ENCODE measurements at regions not wholly inside any gene's neighbourhood (a gene's known extent, or its start where the extent isn't known, plus 50 kb on each side); places are given as distances from the start of the nearest gene placed in this dataset.

DNA sequence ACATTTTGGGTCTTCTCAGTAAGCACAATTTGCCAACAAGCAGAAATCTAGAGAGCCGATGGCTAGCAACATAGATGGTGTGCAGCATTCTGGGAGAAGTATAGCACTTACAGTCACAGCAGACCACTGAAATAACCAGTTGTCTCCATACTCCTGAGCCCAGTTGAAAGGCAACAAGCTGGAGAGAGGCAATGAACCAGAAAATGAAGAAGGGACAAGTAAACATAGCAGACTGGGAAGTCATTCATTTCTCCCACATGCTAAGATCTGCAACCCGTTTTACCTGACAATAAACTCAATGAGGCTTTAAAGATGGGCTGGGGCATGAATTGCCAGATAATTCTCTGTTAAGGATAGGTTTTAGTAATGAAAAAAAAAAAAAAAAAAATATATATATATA, 575.6 kb upstream of the GRAMD2B start:
- intact Hi-C loops (cut with DNase I): no loop called here
- DNase-seq: no peak

DNA sequence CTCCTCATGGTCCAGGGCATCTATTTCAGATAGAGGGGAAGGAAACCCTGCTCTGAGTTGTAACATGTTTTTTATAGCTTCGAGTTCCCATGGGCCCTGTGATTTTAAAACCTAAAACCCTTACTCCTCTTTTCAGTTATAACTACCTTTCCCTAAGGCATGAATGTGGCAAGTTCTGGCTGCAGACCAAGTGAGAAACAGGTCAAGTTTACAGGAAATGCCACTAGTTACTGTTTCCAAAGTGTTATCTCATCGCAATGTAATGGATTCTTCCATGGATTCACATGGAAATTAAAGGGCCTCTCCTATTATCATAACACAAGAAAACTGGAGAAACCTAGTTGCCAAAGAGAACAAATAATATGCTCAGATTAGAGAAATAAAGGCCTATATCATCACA, 574.5 kb upstream of the GRAMD2B start:
- no peak for DNase-seq
- intact Hi-C loops (cut with DNase I): no loop called here

DNA sequence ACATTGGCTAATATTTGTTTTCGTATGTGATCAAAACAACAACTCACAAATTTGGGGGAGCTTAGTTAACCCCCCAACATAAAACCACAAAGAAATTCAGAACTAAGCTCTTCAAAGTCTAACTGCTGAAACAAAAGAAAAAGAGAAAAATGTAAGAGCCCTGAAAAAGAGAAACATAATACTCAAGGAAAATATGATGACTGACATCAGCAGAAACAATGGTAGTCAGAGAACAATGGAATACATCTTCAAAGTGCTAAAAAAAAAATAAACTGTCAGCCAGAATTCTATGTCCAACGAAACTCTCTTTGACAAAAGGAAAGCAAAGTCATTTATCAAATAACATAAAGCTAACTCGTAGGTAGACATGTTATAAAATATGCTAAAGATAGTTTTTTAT, 566.3 kb upstream of the GRAMD2B start:
- intact Hi-C loops (cut with DNase I): no loop called here
- DNase-seq: no peak

DNA sequence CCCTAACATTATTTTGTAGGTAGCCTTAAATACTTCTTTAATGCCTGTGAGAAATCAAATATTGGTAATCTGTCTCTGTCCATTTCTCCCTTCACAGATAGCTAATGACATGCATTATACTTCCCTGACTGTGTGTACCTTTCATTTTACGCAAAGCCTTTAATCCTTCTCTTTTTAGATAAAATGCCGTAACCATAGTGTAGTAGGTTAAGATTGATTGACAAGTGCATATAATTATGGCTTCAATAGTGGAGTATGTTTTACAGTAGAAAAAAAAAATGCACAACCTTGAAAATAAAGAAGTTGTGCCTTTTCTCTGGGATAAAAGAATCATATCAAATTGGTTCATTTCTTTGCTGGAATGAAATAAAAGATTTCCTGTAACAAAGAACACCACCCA, 559.6 kb upstream of the GRAMD2B start:
- intact Hi-C loops (cut with DNase I): no loop called here
- no peak for DNase-seq

DNA sequence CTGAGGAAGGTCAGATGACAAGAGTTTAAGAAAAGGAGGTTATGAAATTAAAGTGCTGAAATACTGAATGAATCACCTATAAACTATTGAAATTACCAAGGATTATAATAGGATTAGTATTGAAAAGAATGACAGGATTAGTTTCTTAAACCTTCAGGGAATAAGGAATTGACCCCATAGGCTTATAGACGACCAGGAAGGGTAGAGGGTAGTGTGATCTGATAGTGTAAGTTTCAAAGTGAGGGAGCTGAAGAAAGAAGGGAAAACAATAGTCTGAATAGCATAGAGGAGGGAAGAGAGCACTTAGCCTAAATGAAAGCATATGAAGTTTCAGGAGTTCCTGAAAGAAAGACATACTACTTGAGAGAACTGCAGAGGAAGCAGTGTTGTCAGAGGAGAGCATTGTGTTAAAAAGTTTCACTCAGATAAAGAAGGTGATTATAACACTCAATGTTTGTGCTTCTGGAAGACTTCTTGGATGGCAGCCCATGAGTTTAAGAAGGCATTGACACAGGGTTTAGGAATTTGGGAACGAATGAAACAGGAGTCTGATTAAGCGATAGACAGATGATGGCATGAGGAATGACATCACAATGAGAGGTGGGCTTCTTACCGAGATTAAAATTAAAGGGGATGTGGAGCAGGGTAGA, 557.9 kb upstream of the GRAMD2B start:
- intact Hi-C loops (cut with DNase I): no loop called here
- no peak for DNase-seq

DNA sequence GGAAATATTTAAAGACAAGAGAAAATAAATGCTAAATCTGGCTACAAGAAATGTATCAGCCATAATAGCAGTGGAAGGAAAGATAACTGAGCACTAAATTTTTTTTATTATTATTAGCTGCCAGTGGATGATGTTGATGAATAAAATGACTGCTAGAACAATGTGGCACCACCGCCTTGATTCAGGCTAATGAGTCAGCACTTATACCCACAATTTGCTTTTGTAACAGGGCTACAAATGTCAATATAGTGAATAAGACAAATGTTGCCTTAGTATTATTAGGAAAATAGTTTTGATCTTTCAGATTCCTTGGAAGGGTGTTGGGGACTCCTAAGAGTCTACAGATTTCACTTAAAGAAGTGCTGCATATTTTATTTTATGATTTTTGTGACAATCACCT, 555.2 kb upstream of the GRAMD2B start:
- intact Hi-C loops (cut with DNase I): no loop called here
- DNase-seq: no peak

DNA sequence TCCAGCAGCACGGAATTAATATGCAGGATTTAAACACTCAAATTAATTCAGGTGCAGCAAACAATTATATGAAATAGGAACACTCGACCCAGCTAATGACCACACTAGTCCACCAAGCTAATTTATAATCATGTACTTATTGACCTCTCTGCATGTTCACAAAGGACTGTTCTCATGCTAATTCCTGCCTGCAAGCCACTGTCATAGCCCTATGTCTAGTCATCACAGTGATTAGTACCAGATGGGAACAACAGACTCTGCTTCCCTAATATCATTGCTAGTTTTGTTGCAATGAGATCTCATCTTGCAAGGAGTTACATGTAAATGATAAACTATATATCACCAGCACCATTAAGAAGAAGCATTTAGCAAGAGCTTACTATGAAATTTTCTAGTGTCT, 553.0 kb upstream of the GRAMD2B start:
- no peak for DNase-seq
- intact Hi-C loops (cut with DNase I): no loop called here

DNA sequence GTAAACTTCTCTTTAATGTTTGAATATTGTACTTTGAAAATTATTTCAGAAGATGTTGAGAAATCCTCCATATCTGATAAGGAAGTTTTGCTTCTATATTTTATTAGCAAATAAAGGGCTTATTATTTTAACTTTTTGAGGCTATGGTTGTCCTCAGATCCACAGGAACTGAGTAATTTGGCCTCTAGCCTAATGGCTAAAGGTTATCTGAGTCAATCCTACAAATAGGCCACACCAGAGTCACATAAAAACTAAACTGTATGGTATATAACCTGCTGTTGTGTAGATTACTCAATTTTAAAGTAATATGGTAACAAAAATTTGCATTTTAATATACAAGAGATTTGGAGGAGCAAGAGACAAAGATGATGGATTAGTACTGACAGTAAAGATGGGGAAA, 549.2 kb upstream of the GRAMD2B start:
- no peak for DNase-seq
- intact Hi-C loops (cut with DNase I): no loop called here

DNA sequence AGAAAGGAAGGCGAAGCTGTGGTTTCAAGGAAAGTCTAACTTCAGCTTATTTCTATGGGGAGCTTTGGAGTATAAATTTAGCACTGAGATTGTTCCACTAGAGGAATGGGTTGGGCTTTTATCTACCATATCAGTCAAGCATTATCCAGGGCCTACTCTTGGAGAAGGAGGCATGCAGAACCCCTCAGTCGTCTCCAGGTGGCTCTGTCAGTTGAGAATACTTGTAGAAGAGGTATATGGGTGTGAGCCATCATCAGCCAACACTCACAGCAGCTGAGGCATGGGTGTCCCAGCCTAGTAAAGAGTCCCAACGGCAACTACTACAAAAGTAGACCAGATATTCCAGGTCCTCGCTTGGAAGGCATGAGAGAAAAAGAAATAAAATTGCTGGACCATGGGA, 548.5 kb upstream of the GRAMD2B start:
- no peak for DNase-seq
- intact Hi-C loops (cut with DNase I): no loop called here

DNA sequence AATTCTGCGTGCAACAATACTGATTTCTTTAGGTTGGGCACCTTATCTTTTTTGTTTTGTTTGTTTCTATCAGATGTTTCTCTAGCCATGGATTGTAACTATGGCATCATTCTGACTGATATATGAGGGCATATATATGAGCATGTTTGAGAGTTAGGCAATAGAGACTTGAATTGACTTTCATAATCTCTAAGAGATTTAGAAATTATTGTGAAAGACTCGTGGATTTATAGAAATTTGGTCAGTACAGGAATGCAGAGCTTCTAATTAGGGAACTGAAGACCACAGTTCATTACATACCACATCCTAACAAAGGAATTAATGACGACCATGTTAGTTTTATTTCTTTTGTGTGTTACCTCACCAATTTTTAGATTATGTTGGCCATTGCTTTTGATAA, 546.0 kb upstream of the GRAMD2B start:
- intact Hi-C loops (cut with DNase I): no loop called here
- DNase-seq: no peak

DNA sequence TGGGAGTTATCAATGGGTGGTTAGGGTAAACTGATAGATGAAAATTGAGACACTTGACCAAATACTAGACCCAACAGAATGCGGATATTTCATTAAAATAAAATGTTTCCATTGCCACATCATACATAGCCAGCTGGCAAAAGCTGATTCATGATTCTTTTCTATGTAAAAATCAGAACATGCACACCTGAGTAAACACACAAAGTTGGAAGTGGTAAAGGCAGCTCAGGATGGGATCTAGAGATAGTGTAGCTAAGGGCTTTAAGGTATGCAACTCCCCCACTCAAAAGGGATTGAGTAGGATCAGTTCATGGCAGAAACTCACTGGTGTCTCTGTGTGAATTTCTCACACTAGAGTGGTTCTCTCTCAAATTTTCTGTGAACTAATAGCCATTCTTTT, 541.1 kb upstream of the GRAMD2B start:
- intact Hi-C loops (cut with DNase I): no loop called here
- no peak for DNase-seq

DNA sequence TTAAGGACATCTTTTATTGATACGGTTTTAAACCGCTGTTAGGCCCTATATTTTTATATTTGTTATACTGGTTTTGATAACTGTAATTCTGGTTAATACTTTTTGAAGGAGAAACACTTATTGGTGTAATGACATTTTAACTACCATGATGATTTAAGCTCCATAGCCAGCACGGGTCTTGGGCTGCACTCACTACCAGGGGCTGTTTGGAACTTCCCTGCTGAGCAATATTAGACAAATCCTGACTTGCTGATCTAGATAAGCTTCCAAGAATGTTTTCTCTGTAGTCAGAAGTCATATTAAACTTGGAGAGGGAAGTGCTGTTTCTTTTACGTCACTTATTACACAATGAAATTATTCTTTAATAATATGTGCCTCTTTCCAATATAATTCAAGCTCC, 540.0 kb upstream of the GRAMD2B start:
- intact Hi-C loops (cut with DNase I): no loop called here
- no peak for DNase-seq

DNA sequence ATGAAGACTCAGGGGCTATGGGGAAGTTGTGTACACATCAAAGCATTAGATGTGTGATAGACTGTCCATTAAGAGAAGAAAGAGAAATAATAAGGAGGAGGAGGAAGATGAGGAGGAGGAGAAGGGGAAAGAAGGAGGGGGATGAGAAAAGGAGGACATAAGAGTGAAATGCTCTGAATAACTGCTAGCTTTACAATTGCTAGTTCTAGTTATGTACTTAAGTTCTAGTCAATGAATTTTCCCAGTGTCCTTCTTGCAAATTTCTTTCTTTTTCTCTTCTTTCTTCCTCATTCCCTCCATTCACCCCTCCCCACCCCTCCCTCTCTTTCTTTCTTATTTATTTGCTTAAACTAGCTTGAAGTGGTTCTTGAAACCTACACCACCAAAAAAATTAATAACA, 534.9 kb upstream of the GRAMD2B start:
- intact Hi-C loops (cut with DNase I): no loop called here
- DNase-seq: no peak

DNA sequence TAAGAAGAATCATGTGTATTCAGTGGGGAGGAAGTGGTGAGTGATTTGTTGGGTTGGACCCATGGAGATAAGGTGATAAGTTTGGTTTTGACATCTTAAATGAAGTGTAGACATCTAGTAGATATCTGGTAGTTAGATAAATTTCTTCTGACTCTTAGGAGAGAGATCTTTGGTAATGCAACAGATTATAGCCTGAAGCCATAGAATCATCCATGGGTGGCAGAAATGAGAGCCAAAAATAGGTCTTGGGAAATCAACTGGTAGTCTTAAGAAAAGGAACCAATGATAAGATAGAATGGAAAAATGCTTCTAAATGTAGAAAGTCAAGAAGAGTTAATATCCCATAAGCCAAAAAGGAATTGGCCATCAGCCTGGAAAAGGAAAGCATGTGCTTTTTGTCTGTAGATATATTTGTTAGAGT, 532.7 kb upstream of the GRAMD2B start:
- no peak for DNase-seq
- intact Hi-C loops (cut with DNase I): no loop called here

DNA sequence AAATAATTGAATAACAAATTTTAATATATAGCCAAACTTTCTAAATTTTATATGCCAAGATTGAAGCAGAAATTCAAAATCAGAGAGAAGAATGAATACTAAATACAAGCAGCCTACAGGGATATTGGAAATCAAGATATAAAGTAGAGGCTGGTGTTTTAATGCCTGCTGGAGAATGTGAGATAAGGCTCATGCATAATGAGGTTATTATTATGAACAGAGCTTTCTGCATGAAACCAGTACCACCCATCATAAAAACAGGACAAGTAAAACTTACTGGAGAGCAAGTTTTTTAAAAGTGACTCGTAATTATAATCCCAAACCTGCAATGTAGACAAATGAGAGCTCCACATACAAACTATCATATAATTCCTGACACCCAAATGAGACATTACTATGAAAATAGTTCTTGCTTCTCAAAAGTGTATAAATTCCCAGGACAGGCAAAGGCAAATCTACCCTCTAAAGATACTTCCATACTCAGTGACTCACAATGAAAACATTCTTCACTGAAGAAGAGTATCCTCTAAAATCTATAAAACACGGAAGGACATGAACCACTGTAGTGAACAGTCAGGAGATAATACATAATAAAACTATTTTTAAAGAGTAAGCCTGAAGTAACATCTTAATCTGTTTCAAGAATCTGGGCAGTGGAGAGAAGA, 532.0 kb upstream of the GRAMD2B start:
- intact Hi-C loops (cut with DNase I): no loop called here
- DNase-seq: no peak

DNA sequence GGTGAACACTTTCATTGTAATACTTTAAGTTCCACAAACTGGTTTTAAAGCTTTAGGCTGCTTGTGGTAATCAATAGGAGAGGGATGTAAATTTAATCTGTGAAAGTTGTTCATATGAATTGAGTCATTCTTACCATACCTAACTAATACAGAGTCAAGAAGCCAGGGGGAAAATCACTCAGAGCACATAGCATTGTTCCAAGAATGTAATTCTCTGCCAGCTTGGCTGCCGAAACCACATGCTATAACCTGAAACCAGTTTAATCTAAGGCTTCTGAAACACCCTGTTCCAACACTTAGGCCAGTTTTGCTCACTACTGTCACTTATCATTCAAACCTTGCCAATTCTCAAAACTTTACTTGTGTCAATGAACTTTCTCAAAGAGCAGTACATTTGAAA, 528.8 kb upstream of the GRAMD2B start:
- DNase-seq: no peak
- intact Hi-C loops (cut with DNase I): no loop called here

DNA sequence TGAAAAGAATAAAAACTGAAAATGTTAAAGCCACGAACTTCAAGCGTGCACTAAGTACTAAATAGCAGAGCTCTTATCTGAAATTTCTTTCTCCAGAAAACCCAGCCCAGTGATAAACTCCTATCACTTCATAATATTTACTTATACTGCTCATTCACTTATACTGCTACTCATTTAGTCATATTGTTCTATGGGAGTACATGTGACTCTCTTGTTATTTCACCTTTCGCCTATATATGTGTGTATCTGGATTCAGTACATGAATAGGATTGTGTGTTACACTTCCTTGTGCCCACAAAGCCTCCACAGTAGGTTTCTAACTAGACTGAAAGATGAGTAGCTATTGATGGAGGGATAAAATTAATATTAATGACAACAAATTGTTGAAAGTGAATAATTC, 526.8 kb upstream of the GRAMD2B start:
- intact Hi-C loops (cut with DNase I): no loop called here
- no peak for DNase-seq

DNA sequence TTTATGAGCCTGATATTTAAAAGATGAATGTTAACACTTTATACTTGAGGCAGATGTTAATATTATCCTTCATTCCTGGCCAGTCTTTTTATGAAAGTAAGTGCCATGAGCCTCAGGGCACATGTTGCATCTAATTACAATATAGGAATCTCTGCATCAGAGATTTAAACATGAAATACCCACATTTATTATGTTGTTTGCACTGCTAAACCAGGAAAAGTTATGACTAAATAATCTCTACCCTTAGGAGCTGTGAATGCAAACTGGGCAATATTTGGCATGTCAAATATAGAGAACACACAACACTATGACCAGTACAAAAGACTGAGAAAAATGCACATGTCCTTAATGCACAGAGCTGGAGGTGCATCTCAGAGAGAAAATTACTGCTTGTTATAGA, 526.1 kb upstream of the GRAMD2B start:
- intact Hi-C loops (cut with DNase I): no loop called here
- no peak for DNase-seq

DNA sequence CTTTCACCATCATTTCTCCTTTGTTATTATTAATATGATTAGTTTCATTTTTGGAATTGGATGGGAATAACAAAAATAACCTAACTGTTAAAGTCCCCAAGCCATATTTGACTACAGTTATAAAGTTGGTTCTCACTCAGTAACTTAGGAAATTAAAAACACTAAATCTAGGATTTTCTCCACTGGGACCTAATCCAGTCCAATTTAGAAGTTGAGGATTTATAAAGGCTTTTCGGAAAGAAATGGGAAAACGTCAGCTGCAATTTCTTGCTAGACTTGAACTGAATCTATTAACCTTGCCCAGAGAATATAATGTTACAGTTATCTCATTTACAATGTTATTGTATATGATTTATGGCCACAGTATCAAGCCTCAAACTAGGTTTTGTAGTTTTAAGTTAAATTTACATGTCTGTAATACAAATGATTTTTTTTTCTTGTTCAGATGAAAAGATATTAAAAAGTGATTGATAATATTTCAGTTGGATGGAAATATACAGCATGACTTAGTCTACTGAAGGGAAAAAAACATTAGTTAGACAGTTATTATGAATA, 524.3 kb upstream of the GRAMD2B start:
- intact Hi-C loops (cut with DNase I): no loop called here
- no peak for DNase-seq

DNA sequence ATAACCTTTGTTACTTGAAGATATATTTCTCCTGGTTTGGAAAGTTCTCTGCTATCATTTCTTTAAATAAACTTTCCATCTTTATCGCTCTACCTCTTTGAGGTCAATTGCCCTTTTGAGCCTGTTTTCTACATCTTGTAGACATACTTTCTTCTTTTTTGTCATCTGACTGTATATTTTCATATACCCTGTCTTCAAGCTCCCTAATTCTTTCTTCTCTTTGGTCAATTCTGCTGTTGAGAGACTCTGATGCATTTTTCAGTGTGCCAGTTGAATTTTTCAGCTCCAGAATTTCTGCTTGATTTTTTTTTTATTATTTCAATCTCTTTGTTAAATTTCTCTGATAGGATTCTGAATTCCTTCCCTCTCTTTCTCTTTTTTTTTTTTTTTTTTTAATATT, 511.2 kb upstream of the GRAMD2B start:
- DNase-seq: no peak
- intact Hi-C loops (cut with DNase I): no loop called here

DNA sequence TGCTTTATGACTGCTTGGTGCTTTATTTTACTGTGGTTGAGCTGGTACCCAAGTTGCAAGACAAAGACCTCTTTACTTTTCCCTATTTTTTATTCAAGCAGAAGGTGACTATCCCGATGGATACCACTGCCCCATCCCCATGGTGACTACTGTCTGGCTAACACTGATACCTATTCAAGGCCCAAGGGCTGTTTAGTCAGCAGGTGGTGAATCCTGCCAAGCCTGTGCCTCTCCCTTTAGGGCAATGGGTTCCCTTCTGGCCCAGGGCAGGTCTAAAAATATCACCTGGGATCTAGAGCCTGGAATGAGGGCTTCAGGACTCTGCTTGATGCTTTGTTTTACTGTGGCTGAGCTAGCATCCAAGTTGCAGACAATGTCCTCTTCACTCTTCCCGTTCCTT, 510.0 kb upstream of the GRAMD2B start:
- no peak for DNase-seq
- intact Hi-C loops (cut with DNase I): no loop called here

Data from head of caudate nucleus (tissue), 42 donors.